Posterior vena cava (tissue), 2 donors: ENCODE measurements at regions not wholly inside any gene's neighbourhood (a gene's known extent, or its start where the extent isn't known, plus 50 kb on each side); places are given as distances from the start of the nearest gene placed in this dataset.
"Not testable (repeated sequence)": the region's sequence is repeated elsewhere in the genome, so short reads cannot be mapped to it uniquely, and the experiment has no call there.

Source experiments
- DNase-seq: peaks from one replicate; pipeline ENCODE4 v3.0.0-alpha.2; 2020; ENCODE audit warnings: low spot score
- intact Hi-C, 2 donors: fragments of 100-400 bp; cut with DNase I; formaldehyde crosslinking; loops; one replicate each; pipeline versions ENCODE4 v1.14.1 to v1.14.2; 2022 to 2023
- donor health status: DM: yes; HTN: yes; CAD: no.
- donor health status: DM: yes; HTN: yes; CAD: no.

GRCh38 chr7:12820777-12821176, 133.3 kb downstream of the ARL4A start:
- intact Hi-C loops: no loop called here
- DNase-seq: no peak

- intact Hi-C loops: no loop called here
- DNase-seq: no peak
These were observed 134.3 kb downstream of the ARL4A start for GRCh38 chr7:12821746-12822145.

GRCh38 chr7:12826079-12826478, 138.6 kb downstream of the ARL4A start:
- no peak for DNase-seq
- intact Hi-C loops: no loop called here

- DNase-seq: no peak
- intact Hi-C loops: no loop called here
These were observed 139.9 kb downstream of the ARL4A start for GRCh38 chr7:12827219-12827821.

- intact Hi-C loops: no loop called here
- DNase-seq: no peak
These were observed 140.5 kb downstream of the ARL4A start for GRCh38 chr7:12827920-12828319.

- no peak for DNase-seq
- intact Hi-C loops: no loop called here
These were observed 143.6 kb downstream of the ARL4A start for GRCh38 chr7:12831024-12831423.

DNA sequence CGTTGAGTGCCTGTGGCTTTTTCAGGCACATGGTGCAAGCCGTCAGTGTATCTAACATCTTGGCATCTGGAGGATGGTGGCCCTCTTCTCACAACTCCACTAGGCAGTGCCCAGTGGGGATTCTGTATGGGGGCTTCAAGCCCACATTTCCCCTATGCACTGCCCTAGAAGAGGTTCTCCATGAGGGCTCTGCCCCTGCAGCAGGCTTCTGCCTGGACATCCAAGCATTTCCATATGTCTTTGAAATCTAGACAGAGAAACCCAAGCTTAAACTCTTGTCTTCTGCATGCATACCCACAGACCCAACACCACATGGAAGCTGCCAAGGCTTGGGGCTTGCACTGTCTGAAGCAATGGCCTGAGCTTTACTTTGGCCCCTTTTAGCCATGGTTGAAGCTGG, 146.4 kb downstream of the ARL4A start:
- intact Hi-C loops: no loop called here
- DNase-seq: no peak

DNA sequence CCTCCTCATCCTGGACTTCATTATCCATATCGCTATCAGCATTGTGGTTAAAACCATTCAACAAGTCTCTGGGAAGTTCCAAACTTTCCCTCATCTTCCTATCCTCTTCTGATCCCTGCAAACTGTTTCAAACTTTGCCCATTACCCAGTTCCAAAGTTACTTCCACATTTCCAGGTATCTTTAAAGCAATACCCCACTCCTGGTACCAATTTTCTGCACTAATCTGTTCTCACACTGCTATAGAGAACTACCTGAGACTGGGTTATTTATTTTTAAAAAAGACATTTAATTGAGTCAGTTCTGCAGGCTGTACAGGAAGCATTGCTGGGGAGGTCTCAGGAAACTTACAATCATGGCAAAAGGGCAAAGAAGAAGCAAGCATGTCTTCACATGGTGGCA, 147.3 kb downstream of the ARL4A start:
- intact Hi-C loops: no loop called here
- no peak for DNase-seq

DNA sequence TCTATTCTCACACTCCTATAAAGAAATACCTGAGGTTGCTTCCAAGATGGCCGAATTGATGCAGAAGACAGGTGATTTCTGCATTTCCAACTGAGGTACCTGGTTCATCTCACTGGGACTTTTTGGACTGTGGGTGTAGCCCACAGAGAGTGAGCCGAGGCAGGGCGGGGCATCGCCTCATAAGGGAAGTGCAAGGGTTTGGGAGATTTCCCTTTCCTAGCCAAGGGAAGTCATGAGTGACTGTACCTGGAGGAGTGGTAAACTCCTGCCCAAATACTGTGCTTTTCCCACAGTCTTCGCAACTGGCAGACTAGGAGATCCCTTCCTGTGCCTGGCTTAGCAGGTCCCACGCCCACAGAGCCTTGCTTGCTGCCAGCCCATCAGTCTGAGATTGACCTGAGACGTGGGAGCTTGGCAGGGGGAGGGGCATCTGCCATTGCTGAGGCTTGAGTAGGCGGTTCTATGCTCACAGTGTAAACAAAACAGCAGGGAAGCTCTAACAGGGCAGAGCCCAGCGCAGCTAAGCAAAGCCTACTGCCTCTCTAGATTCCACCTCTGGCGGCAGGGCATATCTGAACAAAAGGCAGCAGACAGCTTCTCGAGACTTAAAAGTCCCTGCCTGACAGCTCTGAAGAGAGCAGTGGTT, 152.2 kb downstream of the ARL4A start:
- peak; percentile 44 for DNase-seq

DNA sequence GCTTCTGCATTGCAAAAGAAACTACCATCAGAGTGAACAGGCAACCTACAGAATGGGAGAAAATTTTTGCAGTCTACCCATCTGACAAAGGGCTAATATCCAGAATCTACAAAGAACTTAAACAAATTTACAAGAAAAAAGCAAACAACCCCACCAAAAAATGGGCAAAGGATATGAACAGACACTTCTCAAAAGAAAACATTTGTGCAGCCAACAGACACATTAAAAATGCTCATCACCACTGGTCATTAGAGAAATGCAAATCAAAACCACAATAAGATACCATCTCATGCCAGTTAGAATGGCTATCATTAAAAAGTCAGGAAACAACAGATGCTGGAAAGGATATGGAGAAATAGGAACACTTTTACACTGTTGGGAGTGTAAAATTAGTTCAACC, 157.3 kb downstream of the ARL4A start:
- intact Hi-C loops, DNase-seq: not testable (repeated sequence)

More for the DNA sequence above, 152.2 kb downstream of the ARL4A start:
- intact Hi-C loops: no loop called here

DNA sequence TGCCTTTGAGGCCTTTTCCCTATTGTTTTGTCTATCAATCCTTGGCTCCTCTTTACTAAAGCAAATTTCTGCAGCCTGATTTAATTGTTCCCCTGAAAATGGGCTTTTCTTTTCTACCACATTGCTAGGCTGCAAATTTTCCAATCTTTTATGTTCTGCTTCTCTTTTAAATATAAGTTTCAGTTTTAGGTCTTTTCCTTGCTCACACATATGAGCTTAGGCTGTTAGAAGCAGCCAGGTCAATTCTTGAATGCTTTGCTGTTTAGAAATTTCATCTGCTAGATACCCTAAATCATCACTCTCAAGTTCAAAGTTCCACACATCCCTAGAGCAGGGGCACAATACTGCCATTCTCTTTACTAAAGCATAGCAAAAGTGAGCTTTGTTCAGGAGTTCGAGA, 159.6 kb downstream of the ARL4A start:
- intact Hi-C loops: no loop called here

DNA sequence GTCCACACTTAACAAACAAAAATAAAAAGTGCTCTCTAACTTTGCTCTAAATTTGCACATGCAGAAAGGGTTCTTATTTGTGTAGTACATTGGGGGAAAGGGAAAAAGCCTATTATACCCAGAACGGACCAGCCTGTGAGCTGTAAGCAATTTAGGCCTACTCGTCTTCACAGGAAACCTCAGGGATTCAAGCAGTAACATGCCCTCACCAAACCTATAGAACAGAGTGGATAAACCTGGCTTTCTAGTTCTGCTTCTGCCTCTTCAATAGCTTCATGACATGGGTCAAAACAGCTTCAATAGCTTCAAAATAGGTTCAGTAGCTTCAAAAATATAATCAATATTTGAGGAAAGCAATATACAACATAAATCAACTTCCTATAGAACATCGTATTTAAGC, 163.7 kb downstream of the ARL4A start:
- no peak for DNase-seq
- intact Hi-C loops: no loop called here

More for the DNA sequence above, 159.6 kb downstream of the ARL4A start:
- no peak for DNase-seq

DNA sequence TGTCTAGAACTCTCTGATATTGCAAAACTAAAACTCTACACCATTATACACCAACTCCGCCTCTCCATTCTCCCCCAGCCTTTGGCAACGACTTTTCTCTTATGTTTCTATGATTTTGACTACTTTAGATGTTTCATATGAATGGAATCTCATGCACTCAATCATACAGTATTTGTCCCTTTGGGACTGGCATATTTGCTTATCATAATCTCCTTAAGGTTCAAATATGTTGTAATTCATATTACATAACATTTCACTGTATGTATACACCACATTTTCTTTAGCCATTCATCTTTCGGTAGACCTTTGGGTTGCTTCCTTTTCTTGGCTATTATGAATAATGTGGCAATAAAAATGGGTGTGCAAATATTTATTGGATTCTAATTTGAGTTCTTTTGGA, 164.4 kb downstream of the ARL4A start:
- intact Hi-C loops: no loop called here
- no peak for DNase-seq

DNA sequence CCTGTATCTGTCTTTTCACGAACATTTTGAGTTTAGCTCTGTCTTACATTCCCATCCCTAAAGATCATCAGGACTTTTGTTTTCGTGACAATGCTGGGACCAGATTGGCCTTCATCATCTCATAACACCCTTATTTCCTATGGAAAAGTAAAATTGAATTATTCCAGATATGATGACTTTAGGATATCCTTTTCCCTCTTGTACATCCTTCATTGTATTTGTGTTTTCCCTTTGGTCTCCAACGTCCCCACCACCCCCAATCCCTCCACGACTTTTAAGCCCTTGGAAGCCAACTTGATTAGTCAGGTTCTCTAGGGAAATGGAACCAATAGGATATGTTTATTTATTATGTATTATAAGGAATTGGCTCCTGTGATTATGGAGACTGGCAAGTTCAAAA, 167.6 kb downstream of the ARL4A start:
- DNase-seq: no peak
- intact Hi-C loops: no loop called here

DNA sequence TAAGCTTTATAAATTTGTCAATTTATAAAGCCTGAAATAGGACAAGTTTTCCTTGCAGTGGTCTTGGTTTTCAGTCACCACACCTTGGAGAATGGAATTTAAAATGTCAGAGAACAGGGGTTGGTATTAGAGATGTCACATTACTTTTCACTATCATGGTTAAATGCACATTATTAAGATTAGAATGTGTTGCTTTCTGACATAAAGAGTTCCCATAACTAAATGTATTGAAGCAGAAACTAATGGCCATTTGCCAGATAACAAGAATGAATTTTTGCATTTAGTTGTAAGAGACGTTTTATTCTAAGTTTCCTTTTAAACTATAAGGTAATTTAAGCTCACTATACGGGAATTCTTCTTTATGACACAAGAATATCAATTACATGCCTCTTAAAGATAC, 172.3 kb downstream of the ARL4A start:
- intact Hi-C loops: no loop called here
- no peak for DNase-seq

DNA sequence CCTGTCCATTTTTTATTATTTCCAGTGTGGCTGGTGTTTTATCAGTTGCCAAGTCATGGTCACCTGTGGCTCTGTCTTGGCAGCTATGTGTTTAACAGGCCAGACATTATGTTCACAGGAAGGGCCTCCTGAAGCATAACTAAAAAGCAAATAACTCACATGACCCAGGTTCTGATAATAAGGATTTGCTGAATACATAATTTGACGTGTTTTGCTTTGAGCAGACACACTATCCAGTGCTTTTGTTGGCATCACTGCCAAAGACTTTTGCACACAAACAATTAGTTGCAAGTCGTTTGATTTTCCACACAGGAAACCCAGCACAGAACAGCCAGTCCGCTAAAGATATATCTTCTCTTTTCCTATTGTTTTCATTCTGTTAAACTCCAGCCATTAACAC, 173.6 kb downstream of the ARL4A start:
- intact Hi-C loops: no loop called here
- DNase-seq: no peak

DNA sequence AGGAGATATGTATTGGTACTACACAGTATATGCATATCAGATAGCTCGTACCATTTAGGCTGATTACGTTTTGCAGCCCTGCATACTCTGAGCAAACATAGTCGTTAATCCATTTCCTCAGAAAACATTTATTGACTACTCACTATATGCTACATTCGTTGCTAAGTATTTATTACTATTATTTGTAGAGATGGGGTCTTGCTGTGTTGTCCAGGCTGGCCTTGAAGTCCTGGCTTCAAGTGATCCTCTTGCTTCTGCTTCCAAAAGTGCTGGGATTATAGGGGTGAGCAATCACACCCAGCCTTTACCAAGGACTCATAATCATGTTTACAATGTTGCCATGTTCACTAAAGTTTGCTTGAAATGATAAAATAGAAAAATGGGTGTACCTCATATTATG, 174.7 kb downstream of the ARL4A start:
- DNase-seq: no peak
- intact Hi-C loops: no loop called here

- no peak for DNase-seq
- intact Hi-C loops: no loop called here
These were observed 177.1 kb downstream of the ARL4A start for GRCh38 chr7:12864470-12865046.

DNA sequence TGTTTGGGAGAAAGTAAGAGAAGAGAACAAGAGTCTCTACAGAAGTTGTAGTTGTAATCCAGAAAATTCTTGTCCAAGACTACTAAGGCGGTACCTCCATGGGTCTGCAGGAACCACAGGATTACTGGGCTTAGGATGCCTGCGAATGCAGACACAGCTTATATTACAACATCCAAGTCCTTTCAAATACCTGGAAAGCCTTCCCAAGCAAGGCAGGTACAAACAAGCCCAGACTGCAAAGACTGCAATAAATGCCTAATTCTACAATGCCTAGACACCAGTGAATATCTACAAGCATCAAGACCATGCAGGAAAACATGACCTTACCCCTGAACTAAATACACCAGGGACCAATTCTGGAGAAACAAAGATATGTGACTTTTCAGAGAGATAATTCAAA, 178.2 kb downstream of the ARL4A start:
- DNase-seq: no peak
- intact Hi-C loops: no loop called here

DNA sequence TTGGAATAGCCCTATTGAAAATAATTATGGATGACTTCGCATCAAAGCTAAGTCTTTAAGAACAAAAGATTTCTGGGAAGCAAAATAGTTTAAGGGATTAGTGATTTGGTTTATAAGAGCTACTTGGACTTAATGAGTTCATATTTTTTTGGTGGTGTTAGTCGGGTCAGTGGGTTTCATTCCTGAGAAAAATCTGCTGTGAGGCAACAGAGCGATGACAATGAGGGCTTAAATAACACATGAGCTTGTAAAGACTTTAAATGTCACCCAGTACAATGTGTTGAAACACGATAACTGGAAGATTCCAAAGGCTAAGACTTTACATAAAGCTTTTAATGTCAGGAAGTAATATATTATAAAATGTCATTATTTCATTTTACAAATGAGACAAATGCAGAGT, 178.8 kb downstream of the ARL4A start:
- intact Hi-C loops: no loop called here
- no peak for DNase-seq

DNA sequence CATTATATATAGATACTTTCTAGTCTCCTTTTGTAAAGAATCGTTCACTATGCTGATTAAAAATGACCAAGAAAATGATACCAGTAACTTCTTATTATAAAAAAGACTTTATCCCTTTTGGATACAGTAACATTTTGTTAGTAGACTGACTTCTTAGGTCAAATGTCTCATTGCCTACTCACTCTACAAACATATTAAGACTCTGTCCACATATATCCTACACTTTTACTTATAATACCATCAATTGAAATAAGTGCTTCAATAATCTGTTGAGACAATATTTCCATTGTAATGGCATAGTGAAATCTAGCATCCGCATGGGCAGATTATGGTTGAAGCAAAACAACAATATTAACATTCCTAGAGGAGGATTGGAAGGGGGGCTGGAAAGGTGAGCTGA, 180.6 kb downstream of the ARL4A start:
- intact Hi-C loops: no loop called here
- DNase-seq: no peak
